Activated naive CD8-positive, alpha-beta T cell treated with anti-CD3 and anti-CD28 coated beads, Interleukin-2, amount 10 ng/mL, durations not matched to agents 7 days and 5 days (primary cell): ENCODE measurements at regions not wholly inside any gene's neighbourhood (a gene's known extent, or its start where the extent isn't known, plus 50 kb on each side); places are given as distances from the start of the nearest gene placed in this dataset.

Experiments used
- ATAC-seq: fragments of 150-1000 bp; cut with Tn5 transposase; one replicate; pipeline ENCODE4 v1.10.0; 2021; ENCODE audit warnings: low read depth, moderate library complexity
- POLR2A ChIA-PET: fragments of 350-600 bp; sonication (Branson Sonifier 250); formaldehyde crosslinking; loops from one replicate; lab custom pipeline; 2021; ENCODE audit warnings: antibody characterized with exemption; lab: Charles Lee
- DNase-seq: peaks from one replicate; pipeline ENCODE4 v3.0.0; 2021
- H3K27ac Mint-ChIP-seq: one replicate; pipeline ENCODE4 v1.8.0; 2022; ENCODE audit warnings: mild to moderate bottlenecking, mixed read lengths
- H3K27me3 Mint-ChIP-seq: one replicate; pipeline ENCODE4 v1.8.0; 2022; ENCODE audit warnings: mild to moderate bottlenecking, moderate library complexity, mixed read lengths
- H3K36me3 Mint-ChIP-seq: one replicate; pipeline ENCODE4 v1.8.0; 2021; ENCODE audit warnings: mild to moderate bottlenecking, mixed read lengths
- H3K4me1 Mint-ChIP-seq: one replicate; pipeline ENCODE4 v1.8.0; 2021; ENCODE audit warnings: mixed read lengths
- H3K4me3 Mint-ChIP-seq: one replicate; pipeline ENCODE4 v1.8.0; 2022; ENCODE audit warnings: mild to moderate bottlenecking, moderate library complexity, mixed read lengths
- H3K9me3 Mint-ChIP-seq: one replicate; pipeline ENCODE4 v1.8.0; 2021; ENCODE audit warnings: mixed read lengths

DNA sequence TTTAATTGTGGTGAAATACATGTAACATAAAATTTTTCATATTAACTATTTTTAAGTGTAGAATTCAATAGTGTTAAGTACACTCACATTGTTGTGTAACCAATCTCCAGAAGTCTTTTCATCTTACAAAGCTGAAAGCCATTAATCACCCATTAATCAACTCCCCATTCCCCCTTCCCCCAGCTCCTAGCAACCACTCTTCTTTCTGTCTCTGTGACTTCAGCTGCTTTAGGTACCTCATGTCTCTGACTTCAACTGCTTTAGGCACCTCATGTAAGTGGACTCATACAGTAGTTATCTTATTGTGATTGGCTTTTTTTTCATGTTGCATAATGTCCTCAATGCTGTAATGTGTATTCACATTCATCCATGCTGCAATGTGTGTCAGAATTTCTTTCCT is 150.8 kb upstream of the NTM start:
- peaks cover 3% of the 10 kb centered on the region for H3K9me3 Mint-ChIP-seq

DNA sequence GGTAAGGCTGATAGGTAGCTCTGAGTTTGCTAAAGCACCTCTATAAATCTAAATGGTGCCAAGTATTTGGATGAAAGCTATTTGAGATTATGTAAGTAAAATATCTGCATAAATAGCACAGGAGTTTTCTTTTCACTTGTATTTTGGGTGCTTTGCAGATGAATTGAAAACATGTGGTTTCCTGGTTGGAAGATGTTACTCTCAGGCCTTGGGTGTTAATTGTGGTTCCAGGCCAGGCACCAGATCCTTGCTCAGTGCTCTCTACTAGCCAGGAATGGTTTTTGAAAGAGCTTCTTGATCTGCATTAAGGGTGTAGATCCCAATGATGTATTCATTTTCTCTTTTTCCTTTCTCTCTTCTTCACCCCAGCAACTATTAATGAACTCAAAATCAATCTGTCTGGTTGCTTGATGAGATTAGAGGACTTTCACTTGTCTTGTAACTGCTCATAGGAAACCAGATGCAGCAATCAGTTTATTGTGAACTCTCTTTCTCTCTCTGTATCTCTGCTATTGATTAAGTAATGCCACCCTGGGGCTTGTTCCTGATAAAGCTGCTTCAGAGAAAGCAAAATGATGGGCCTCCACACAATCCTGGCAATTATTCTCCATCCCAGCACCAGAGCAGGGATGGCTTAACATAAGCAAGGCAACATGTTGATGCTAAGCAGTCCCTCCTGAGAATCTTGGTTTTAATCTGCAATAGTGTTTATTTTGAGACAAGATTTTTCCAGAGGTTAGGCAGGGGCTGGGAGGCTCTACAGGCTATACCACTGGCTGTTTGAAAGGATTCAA is 147.0 kb upstream of the NTM start:
- DNase-seq, result no peak
- Mint-ChIP-seq H3K27ac (no peak overlapping the region), H3K4me1 (no peaks in the 10 kb centered on the region), H3K36me3 (no peaks in the 10 kb centered on the region), H3K9me3 (peaks cover 3% of the 10 kb centered on the region), H3K27me3 (no peaks in the 10 kb centered on the region), H3K4me3 (no peak overlapping the region)
- no peak for ATAC-seq
- POLR2A ChIA-PET, result no interaction called here

More for the DNA sequence above, 150.8 kb upstream of the NTM start:
- Mint-ChIP-seq H3K36me3 (no peaks in the 10 kb centered on the region), H3K4me3 (no peak overlapping the region), H3K4me1 (no peaks in the 10 kb centered on the region), H3K27ac (no peak overlapping the region), H3K27me3 (no peaks in the 10 kb centered on the region)
- DNase-seq (no peak), ATAC-seq (no peak)
- POLR2A ChIA-PET, result no interaction called here

DNA sequence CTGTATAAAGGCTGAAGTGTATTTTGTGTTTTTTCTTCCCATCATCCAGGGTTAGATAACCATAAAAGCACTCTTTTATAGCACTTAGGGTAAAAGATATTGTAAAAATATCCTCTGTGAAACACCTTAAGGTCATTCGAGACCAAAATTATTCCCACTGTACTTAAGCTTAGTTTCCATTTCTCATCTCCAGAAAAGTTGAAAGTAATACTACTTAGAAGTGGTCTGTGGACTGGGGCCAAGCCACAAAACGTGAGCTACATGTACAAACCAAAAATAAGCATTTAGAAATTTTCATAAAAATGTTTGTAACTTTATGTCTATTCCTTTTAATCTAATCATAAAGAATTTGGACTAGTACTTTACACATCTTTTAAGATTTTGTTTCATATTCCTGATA is 142.0 kb upstream of the NTM start:
- POLR2A ChIA-PET, result no interaction called here

DNA sequence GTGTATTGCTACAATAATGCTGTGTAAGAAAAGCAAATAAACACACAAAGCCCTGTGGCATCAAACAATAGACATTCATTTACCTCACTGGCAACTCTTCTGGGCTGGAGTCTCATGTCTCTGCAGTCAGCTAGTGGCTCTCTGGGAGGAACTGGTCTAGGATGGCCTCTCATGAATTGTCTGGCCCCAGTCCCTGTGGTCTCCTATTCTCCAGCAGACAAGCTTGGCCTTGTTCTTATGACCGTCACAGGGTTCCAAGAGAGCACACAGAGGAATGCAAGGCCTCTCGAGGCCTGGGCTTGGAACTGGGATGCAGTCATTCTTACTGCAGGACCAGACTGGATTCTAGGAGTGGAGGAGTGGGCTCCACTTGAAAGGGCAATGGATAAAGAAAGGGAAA is 141.2 kb upstream of the NTM start:
- DNase-seq, result no peak
- no peaks in the 10 kb centered on the region for H3K36me3 Mint-ChIP-seq
- no peaks in the 10 kb centered on the region for H3K4me1 Mint-ChIP-seq
- no peak for ATAC-seq
- no peak overlapping the region for H3K4me3 Mint-ChIP-seq
- H3K27ac Mint-ChIP-seq, result no peak overlapping the region
- POLR2A ChIA-PET, result no interaction called here
- no peaks in the 10 kb centered on the region for H3K9me3 Mint-ChIP-seq
- no peaks in the 10 kb centered on the region for H3K27me3 Mint-ChIP-seq

More for the DNA sequence above, 142.0 kb upstream of the NTM start:
- Mint-ChIP-seq H3K36me3 (no peaks in the 10 kb centered on the region), H3K27ac (no peak overlapping the region), H3K27me3 (no peaks in the 10 kb centered on the region), H3K4me1 (no peaks in the 10 kb centered on the region), H3K4me3 (no peak overlapping the region), H3K9me3 (no peaks in the 10 kb centered on the region)
- ATAC-seq, result no peak
- no peak for DNase-seq

DNA sequence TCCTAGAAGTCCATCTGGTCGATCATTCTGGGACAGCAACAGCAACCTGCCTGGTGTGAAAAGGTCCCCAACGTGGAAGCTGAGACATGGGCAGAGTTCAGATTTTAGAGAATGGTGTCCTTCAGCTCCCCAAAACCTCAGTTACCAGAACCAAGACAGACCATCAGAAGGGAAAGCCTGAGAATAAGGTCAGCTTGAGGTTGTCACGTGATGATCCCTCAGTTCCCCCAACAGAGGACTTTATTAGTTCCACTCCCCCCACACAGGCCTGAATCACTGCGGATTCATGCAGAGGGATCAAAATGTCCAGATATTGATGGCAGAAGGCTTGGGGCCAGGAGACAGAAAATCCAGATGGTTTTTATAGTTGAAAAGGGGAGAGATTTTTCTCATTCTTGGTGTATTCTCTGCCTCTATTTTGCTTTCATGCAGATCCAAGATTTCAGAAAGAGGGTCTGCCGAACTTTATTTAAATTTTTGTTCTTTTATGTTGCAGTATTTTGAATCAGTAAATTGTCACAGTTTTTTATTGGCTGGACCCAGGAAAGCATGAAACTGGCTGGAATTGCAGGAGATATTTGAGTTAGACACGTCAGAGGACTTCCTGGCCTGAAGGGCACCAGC is 139.0 kb upstream of the NTM start:
- no peaks in the 10 kb centered on the region for H3K9me3 Mint-ChIP-seq
- H3K4me1 Mint-ChIP-seq, result no peaks in the 10 kb centered on the region
- ATAC-seq (no peak), DNase-seq (no peak)
- H3K27me3 Mint-ChIP-seq, result no peaks in the 10 kb centered on the region
- no peak overlapping the region for H3K27ac Mint-ChIP-seq
- no peak overlapping the region for H3K4me3 Mint-ChIP-seq
- no peaks in the 10 kb centered on the region for H3K36me3 Mint-ChIP-seq
- POLR2A ChIA-PET, result no interaction called here

DNA sequence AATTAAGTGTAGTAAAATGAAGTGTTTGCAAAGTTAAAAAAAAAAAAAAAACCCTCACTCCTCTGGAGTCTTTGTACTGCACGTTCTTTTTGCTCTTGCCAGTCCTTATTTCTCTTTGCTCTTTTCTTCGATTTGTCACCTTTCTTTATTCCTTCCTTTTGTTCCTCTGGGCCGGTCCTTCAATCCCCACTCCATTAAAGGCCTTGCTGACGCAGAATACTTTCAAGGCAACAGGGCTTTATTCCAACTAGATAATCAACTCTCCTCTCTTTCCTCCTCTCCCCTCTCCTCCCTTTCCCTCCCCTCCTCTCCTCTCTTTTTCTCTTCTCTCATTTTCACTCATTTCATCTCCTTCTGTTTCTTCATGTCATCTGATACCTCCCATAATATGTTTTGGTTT is 138.2 kb upstream of the NTM start:
- ATAC-seq, result no peak
- Mint-ChIP-seq H3K4me3 (no peak overlapping the region), H3K27me3 (no peaks in the 10 kb centered on the region), H3K9me3 (no peaks in the 10 kb centered on the region), H3K36me3 (no peaks in the 10 kb centered on the region), H3K27ac (no peak overlapping the region), H3K4me1 (no peaks in the 10 kb centered on the region)
- DNase-seq, result no peak
- POLR2A ChIA-PET, result no interaction called here

DNA sequence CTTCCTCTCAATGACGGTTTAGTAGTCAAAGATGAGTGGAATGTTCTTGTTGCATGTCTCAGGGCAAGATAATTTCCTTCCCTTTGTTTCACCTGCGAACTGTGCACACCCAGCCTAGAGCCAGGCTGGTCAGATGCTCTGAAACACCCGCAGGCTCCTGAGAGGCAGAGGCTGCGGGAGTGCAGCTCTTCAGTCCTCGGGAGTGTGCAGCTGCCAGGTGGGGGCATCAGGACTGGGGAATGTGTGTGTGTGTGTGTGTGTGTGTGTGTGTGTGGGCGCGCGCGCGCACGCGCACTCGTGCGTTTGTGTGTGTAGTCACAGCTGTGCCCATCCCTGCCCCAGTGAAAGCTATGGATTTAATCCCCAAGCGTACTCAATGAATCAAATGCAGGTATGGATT is 136.2 kb upstream of the NTM start:
- POLR2A ChIA-PET, result no interaction called here
- no peak overlapping the region for H3K4me3 Mint-ChIP-seq
- no peaks in the 10 kb centered on the region for H3K36me3 Mint-ChIP-seq
- H3K4me1 Mint-ChIP-seq, result no peaks in the 10 kb centered on the region
- no peak for ATAC-seq
- DNase-seq, result no peak
- no peak overlapping the region for H3K27ac Mint-ChIP-seq
- no peaks in the 10 kb centered on the region for H3K27me3 Mint-ChIP-seq
- no peaks in the 10 kb centered on the region for H3K9me3 Mint-ChIP-seq

DNA sequence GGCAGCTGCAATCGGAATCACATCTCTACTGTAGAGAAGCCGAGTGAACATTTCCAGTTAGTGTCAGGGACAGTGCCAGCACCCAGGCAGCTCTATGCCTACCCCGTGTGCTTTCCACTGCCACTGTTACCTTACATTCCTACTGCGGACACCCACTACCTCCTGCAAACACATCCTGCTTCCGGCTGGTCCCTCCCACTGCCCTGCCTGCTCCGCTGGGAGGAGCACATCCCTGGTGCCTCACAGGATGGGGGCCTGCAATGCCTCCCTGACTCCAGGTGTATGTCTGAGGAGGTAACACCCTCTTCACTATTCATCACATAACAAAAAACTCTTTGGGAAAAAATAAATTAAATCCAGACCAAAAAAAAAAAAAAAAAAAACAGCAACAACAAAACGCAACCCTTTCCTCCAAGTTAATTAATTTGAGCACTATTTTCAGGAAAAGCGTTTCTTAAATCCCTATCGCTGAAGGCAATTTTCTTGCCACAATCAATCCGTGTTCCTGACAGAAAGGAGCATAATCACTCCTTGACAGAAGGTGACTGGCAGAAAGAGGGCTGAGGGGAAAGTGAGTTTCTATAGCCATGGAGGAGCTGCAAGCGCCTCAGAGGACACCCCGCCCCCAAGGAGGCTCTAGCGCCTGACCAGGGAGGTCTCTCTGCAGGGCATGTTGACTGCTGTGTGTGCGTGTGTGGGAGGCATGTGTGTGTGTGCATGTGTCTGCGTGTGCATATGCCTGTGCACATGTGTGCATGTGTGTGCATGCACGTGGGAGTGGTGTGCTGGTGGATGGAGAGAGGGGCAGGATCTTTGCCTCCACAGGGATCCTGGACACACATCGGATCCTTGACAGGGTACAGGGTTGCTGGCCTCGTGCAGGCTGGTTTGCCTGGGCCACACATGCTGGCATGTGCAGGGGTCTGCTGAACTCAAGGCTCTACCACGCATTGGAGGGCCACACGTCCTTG is 134.8 kb upstream of the NTM start:
- H3K9me3 Mint-ChIP-seq, result no peaks in the 10 kb centered on the region
- no peak for ATAC-seq
- H3K4me1 Mint-ChIP-seq, result no peaks in the 10 kb centered on the region
- no peaks in the 10 kb centered on the region for H3K27me3 Mint-ChIP-seq
- H3K36me3 Mint-ChIP-seq, result no peaks in the 10 kb centered on the region
- POLR2A ChIA-PET, result no interaction called here
- no peak overlapping the region for H3K27ac Mint-ChIP-seq
- DNase-seq, result no peak
- no peak overlapping the region for H3K4me3 Mint-ChIP-seq

DNA sequence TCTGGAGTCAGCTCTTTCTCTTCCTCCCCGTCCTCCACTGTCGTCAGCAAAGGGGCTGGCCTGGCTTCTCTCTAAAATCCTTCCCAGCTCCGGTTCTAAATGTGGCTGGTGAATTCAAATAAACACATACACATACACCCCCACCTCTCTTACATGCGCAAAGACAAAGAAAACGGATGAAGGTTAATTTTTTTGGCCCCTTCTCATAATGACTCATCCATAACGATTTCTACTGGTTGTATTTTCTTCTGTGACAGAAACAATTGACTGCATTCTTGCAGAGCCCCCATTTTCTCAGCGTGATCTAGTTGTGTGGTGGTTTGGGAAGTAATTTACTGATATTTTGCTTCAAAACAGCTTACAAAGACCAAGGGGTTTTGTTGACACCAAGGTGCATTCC is 130.0 kb upstream of the NTM start:
- H3K27me3 Mint-ChIP-seq, result no peaks in the 10 kb centered on the region
- ATAC-seq (no peak), DNase-seq (no peak)
- peaks cover 2% of the 10 kb centered on the region for H3K9me3 Mint-ChIP-seq
- POLR2A ChIA-PET, result no interaction called here
- H3K4me3 Mint-ChIP-seq, result no peak overlapping the region
- H3K27ac Mint-ChIP-seq, result no peak overlapping the region
- H3K36me3 Mint-ChIP-seq, result no peaks in the 10 kb centered on the region
- H3K4me1 Mint-ChIP-seq, result no peaks in the 10 kb centered on the region

DNA sequence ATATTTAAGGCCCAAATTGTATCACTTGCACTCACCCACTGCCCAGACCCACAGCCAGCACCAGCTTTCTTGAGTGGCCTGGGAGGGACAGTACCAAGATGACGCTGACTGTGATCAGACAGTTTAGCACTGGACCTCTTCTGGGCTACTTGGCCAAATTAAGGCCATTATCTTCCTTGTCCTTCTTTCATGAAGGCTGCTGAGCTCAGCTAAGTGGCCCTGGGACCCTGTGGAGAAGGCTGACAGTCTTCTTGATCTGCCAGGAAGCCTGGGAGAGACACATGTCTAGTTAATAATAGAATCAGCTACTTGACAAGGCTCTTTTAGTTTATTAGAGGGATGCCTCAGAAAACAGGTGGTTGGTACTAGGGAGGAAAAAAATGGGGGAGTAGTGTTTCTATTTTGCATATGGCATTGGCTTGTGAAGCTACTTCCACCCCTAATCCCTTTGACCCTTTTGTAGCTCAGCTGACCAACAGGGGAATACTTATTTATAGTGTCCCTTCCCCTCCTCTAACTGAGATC is 127.9 kb upstream of the NTM start:
- POLR2A ChIA-PET, result no interaction called here
- Mint-ChIP-seq H3K4me1 (no peaks in the 10 kb centered on the region), H3K9me3 (peaks cover 2% of the 10 kb centered on the region), H3K27me3 (peaks cover 9% of the 10 kb centered on the region), H3K36me3 (no peaks in the 10 kb centered on the region), H3K27ac (no peak overlapping the region), H3K4me3 (no peak overlapping the region)
- DNase-seq (no peak), ATAC-seq (no peak)

DNA sequence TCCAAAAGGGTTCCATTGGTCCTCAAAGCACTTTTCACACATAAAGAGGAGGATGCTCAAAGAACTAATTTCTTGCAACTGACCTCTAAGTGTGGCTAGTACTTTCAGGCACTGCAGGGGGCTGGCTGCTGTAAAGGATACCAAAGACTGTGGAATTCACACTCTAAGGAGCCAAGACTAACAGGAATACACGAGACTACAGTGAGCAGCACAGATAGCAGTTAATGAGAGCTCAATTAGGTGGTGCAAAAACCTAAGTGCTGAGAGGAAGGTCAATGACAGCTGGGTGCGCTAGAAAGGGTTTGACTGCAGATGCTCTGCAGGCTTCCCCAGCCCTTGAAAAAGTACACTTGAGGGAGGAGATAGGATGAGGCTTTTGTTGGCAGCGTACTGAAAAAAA is 124.3 kb upstream of the NTM start:
- Mint-ChIP-seq H3K9me3 (peaks cover 2% of the 10 kb centered on the region), H3K4me1 (no peaks in the 10 kb centered on the region), H3K27ac (no peak overlapping the region), H3K36me3 (no peaks in the 10 kb centered on the region), H3K4me3 (no peak overlapping the region), H3K27me3 (peaks cover 9% of the 10 kb centered on the region)
- ATAC-seq, result no peak
- DNase-seq, result no peak
- POLR2A ChIA-PET, result no interaction called here

DNA sequence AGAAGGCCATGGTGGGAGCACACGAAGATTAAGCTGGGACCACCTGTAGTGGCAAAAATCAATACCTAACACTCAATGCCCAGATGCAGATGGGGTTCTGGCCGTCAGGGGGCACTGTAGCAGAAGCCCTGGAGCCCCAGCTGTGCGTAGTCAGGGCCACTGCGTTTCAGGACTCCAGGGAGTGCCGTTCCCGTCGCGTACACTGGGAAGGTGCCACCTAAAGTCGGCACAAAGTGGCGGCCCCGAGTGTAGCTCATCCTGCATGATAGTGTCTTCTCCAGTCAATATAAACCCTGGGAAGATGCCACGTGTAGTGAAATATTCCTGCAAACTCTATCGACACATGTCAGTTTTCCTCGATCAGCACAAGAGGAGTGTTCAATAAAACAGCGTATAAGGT is 123.8 kb upstream of the NTM start:
- Mint-ChIP-seq H3K4me3 (no peak overlapping the region), H3K27me3 (peaks cover 9% of the 10 kb centered on the region), H3K4me1 (no peaks in the 10 kb centered on the region), H3K9me3 (peaks cover 2% of the 10 kb centered on the region), H3K27ac (no peak overlapping the region), H3K36me3 (no peaks in the 10 kb centered on the region)
- DNase-seq (no peak), ATAC-seq (no peak)
- POLR2A ChIA-PET, result no interaction called here

DNA sequence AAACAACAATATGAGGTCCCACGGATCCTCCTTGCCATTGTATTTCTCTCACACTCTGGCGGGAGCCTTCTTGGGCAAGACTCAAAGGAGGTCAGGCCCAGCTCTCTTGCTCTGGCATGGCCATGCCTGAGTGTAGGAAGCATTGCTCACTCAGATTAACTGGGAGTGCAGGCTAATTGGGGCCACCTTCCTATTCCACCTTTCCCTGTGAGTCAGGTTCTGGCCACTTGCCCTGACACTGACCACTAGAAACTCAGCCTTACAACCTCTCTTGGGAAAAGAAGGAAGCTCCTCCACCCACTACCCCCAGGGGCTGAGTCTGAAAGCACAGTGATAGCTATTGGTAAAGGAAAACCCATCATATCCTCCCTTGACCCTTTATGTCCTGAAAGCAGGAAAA is 121.8 kb upstream of the NTM start:
- Mint-ChIP-seq H3K36me3 (no peaks in the 10 kb centered on the region), H3K27me3 (peaks cover 9% of the 10 kb centered on the region), H3K27ac (no peak overlapping the region), H3K4me3 (no peak overlapping the region), H3K9me3 (no peaks in the 10 kb centered on the region), H3K4me1 (no peaks in the 10 kb centered on the region)
- POLR2A ChIA-PET, result no interaction called here
- ATAC-seq (no peak), DNase-seq (no peak)
